ENCODE measurements at regions not wholly inside any gene's neighbourhood (a gene's known extent, or its start where the extent isn't known, plus 50 kb on each side); places are given as distances from the start of the nearest gene placed in this dataset.

GRCh38 chr12:131589966-131590365 is 120.9 kb upstream of the SFSWAP start:
- FAIRE-seq (no peak), DNase-seq (no peak)
- Histone ChIP-seq H3K27me3 (ENCODE audit: control insufficient read depth in 3 of 3, insufficient read depth in 3 of 3, low read length in 3 of 3) (no peaks in the 10 kb centered on the region), H3K36me3 (ENCODE audit: control insufficient read depth in 3 of 3, insufficient read depth in 2 of 3, low read depth in 1 of 3, low read length in 3 of 3) (no peaks in the 10 kb centered on the region), H3K4me3 (ENCODE audit: low read depth in 1 of 3, low read length in 3 of 3) (no peak overlapping the region), H3K9me3 (ENCODE audit: control insufficient read depth in 2 of 2, insufficient read depth in 1 of 2, low read depth in 1 of 2, low read length in 1 of 2) (peaks cover 0 to 23% of the 10 kb centered on the region in 2 donors), H3K27ac (ENCODE audit: low read depth in 1 of 3, low read length in 2 of 3) (no peak overlapping the region), H3K4me1 (ENCODE audit: control insufficient read depth in 3 of 3, insufficient read depth in 2 of 3, low read depth in 1 of 3, low read length in 2 of 3) (no peaks in the 10 kb centered on the region)

- FAIRE-seq, result no peak
- Histone ChIP-seq H3K4me3 (ENCODE audit: low read depth in 1 of 3, low read length in 3 of 3) (no peak overlapping the region), H3K9me3 (ENCODE audit: control insufficient read depth in 2 of 2, insufficient read depth in 1 of 2, low read depth in 1 of 2, low read length in 1 of 2) (peaks cover 0 to 17% of the 10 kb centered on the region in 2 donors), H3K36me3 (ENCODE audit: control insufficient read depth in 3 of 3, insufficient read depth in 2 of 3, low read depth in 1 of 3, low read length in 3 of 3) (no peaks in the 10 kb centered on the region), H3K4me1 (ENCODE audit: control insufficient read depth in 3 of 3, insufficient read depth in 2 of 3, low read depth in 1 of 3, low read length in 2 of 3) (no peaks in the 10 kb centered on the region), H3K27ac (ENCODE audit: low read depth in 1 of 3, low read length in 2 of 3) (no peak overlapping the region), H3K27me3 (ENCODE audit: control insufficient read depth in 3 of 3, insufficient read depth in 3 of 3, low read length in 3 of 3) (no peaks in the 10 kb centered on the region)
- no peak for DNase-seq
- 77 to 85% (median 77%) methylated on average over 7 of the region's 7 CpGs for WGBS, 3 donors
Observed at GRCh38 chr12:131591136-131591535, 119.8 kb upstream of the SFSWAP start.

- Histone ChIP-seq H3K9me3 (ENCODE audit: control insufficient read depth in 2 of 2, insufficient read depth in 1 of 2, low read depth in 1 of 2, low read length in 1 of 2) (peaks cover 0 to 8% of the 10 kb centered on the region in 2 donors), H3K4me3 (ENCODE audit: low read depth in 1 of 3, low read length in 3 of 3) (no peak overlapping the region), H3K27me3 (ENCODE audit: control insufficient read depth in 3 of 3, insufficient read depth in 3 of 3, low read length in 3 of 3) (no peaks in the 10 kb centered on the region), H3K36me3 (ENCODE audit: control insufficient read depth in 3 of 3, insufficient read depth in 2 of 3, low read depth in 1 of 3, low read length in 3 of 3) (no peaks in the 10 kb centered on the region), H3K4me1 (ENCODE audit: control insufficient read depth in 3 of 3, insufficient read depth in 2 of 3, low read depth in 1 of 3, low read length in 2 of 3) (no peaks in the 10 kb centered on the region), H3K27ac (ENCODE audit: low read depth in 1 of 3, low read length in 2 of 3) (no peak overlapping the region)
- DNase-seq (no peak), FAIRE-seq (no peak)
- WGBS, 3 donors, result 91 to 92% (median 92%) methylated on average over 40 to 42 of the region's 42 CpGs
Observed at GRCh38 chr12:131591714-131592709, 118.9 kb upstream of the SFSWAP start.

- no peaks in the 10 kb centered on the region for H3K4me1 ChIP-seq (ENCODE audit: control insufficient read depth in 3 of 3, insufficient read depth in 2 of 3, low read depth in 1 of 3, low read length in 2 of 3)
- H3K36me3 ChIP-seq (ENCODE audit: control insufficient read depth in 3 of 3, insufficient read depth in 2 of 3, low read depth in 1 of 3, low read length in 3 of 3), result no peaks in the 10 kb centered on the region
- no peak overlapping the region for H3K4me3 ChIP-seq (ENCODE audit: low read depth in 1 of 3, low read length in 3 of 3)
- 49 to 70% (median 63%) methylated on average over 6 of the region's 6 CpGs for WGBS, 3 donors
- no peak overlapping the region for H3K27ac ChIP-seq (ENCODE audit: low read depth in 1 of 3, low read length in 2 of 3)
- H3K27me3 ChIP-seq (ENCODE audit: control insufficient read depth in 3 of 3, insufficient read depth in 3 of 3, low read length in 3 of 3), result no peaks in the 10 kb centered on the region
- FAIRE-seq (no peak), DNase-seq (no peak)
- no peaks in the 10 kb centered on the region for H3K9me3 ChIP-seq (ENCODE audit: control insufficient read depth in 2 of 2, insufficient read depth in 1 of 2, low read depth in 1 of 2, low read length in 1 of 2)
Observed at GRCh38 chr12:131592972-131593371, 117.9 kb upstream of the SFSWAP start.

GRCh38 chr12:131593406-131593805 is 117.5 kb upstream of the SFSWAP start:
- no peaks in the 10 kb centered on the region for H3K9me3 ChIP-seq (ENCODE audit: control insufficient read depth in 2 of 2, insufficient read depth in 1 of 2, low read depth in 1 of 2, low read length in 1 of 2)
- H3K4me3 ChIP-seq (ENCODE audit: low read depth in 1 of 3, low read length in 3 of 3), result no peak overlapping the region
- no peaks in the 10 kb centered on the region for H3K4me1 ChIP-seq (ENCODE audit: control insufficient read depth in 3 of 3, insufficient read depth in 2 of 3, low read depth in 1 of 3, low read length in 2 of 3)
- H3K27ac ChIP-seq (ENCODE audit: low read depth in 1 of 3, low read length in 2 of 3), result no peak overlapping the region
- H3K27me3 ChIP-seq (ENCODE audit: control insufficient read depth in 3 of 3, insufficient read depth in 3 of 3, low read length in 3 of 3), result no peaks in the 10 kb centered on the region
- H3K36me3 ChIP-seq (ENCODE audit: control insufficient read depth in 3 of 3, insufficient read depth in 2 of 3, low read depth in 1 of 3, low read length in 3 of 3), result no peaks in the 10 kb centered on the region
- DNase-seq (no peak), FAIRE-seq (no peak)
- 79 to 82% (median 81%) methylated on average over 3 of the region's 3 CpGs for WGBS, 3 donors

- FAIRE-seq (no peak), DNase-seq (no peak)
- WGBS, 3 donors, result 82 to 95% (median 90%) methylated on average over 5 of the region's 5 CpGs
- Histone ChIP-seq H3K27ac (ENCODE audit: low read depth in 1 of 3, low read length in 2 of 3) (no peak overlapping the region), H3K36me3 (ENCODE audit: control insufficient read depth in 3 of 3, insufficient read depth in 2 of 3, low read depth in 1 of 3, low read length in 3 of 3) (no peaks in the 10 kb centered on the region), H3K4me3 (ENCODE audit: low read depth in 1 of 3, low read length in 3 of 3) (no peak overlapping the region), H3K27me3 (ENCODE audit: control insufficient read depth in 3 of 3, insufficient read depth in 3 of 3, low read length in 3 of 3) (no peaks in the 10 kb centered on the region), H3K9me3 (ENCODE audit: control insufficient read depth in 2 of 2, insufficient read depth in 1 of 2, low read depth in 1 of 2, low read length in 1 of 2) (no peaks in the 10 kb centered on the region), H3K4me1 (ENCODE audit: control insufficient read depth in 3 of 3, insufficient read depth in 2 of 3, low read depth in 1 of 3, low read length in 2 of 3) (no peaks in the 10 kb centered on the region)
Observed at GRCh38 chr12:131596115-131596514, 114.8 kb upstream of the SFSWAP start.

GRCh38 chr12:131597333-131597732 is 113.6 kb upstream of the SFSWAP start:
- Histone ChIP-seq H3K4me3 (ENCODE audit: low read depth in 1 of 3, low read length in 3 of 3) (no peak overlapping the region), H3K36me3 (ENCODE audit: control insufficient read depth in 3 of 3, insufficient read depth in 2 of 3, low read depth in 1 of 3, low read length in 3 of 3) (no peaks in the 10 kb centered on the region), H3K4me1 (ENCODE audit: control insufficient read depth in 3 of 3, insufficient read depth in 2 of 3, low read depth in 1 of 3, low read length in 2 of 3) (no peaks in the 10 kb centered on the region), H3K27ac (ENCODE audit: low read depth in 1 of 3, low read length in 2 of 3) (no peak overlapping the region), H3K9me3 (ENCODE audit: control insufficient read depth in 2 of 2, insufficient read depth in 1 of 2, low read depth in 1 of 2, low read length in 1 of 2) (no peaks in the 10 kb centered on the region), H3K27me3 (ENCODE audit: control insufficient read depth in 3 of 3, insufficient read depth in 3 of 3, low read length in 3 of 3) (no peaks in the 10 kb centered on the region)
- DNase-seq (no peak), FAIRE-seq (no peak)
- WGBS, 3 donors, result 53 to 67% (median 65%) methylated on average over 7 of the region's 7 CpGs

GRCh38 chr12:131598717-131599116 is 112.2 kb upstream of the SFSWAP start:
- H3K9me3 ChIP-seq (ENCODE audit: control insufficient read depth in 2 of 2, insufficient read depth in 1 of 2, low read depth in 1 of 2, low read length in 1 of 2), result peaks cover 0 to 2% of the 10 kb centered on the region in 2 donors
- H3K27ac ChIP-seq (ENCODE audit: low read depth in 1 of 3, low read length in 2 of 3), result no peak overlapping the region
- no peak for FAIRE-seq
- H3K4me3 ChIP-seq (ENCODE audit: low read depth in 1 of 3, low read length in 3 of 3), result no peak overlapping the region
- H3K4me1 ChIP-seq (ENCODE audit: control insufficient read depth in 3 of 3, insufficient read depth in 2 of 3, low read depth in 1 of 3, low read length in 2 of 3), result no peaks in the 10 kb centered on the region
- 25 to 67% (median 50%) methylated on average over 3 to 5 of the region's 5 CpGs for WGBS, 3 donors
- H3K27me3 ChIP-seq (ENCODE audit: control insufficient read depth in 3 of 3, insufficient read depth in 3 of 3, low read length in 3 of 3), result peaks cover 0 to 3% (median 0%) of the 10 kb centered on the region in 3 donors
- H3K36me3 ChIP-seq (ENCODE audit: control insufficient read depth in 3 of 3, insufficient read depth in 2 of 3, low read depth in 1 of 3, low read length in 3 of 3), result no peaks in the 10 kb centered on the region
- no peak for DNase-seq
